Endothelial cell (in vitro differentiated cells): ENCODE measurements at regions not wholly inside any gene's neighbourhood (a gene's known extent, or its start where the extent isn't known, plus 50 kb on each side); places are given as distances from the start of the nearest gene placed in this dataset.

ENCODE experiments used
- DNase-seq: peaks from one replicate; pipeline ENCODE4 v3.0.0; 2021; ENCODE audit warnings: low spot score
- H3K27ac Mint-ChIP-seq: one replicate; pipeline ENCODE4 v1.8.0; 2021; ENCODE audit warnings: mixed read lengths, inconsistent platforms; ENCODE audit not compliant: unreplicated experiment
- H3K27me3 Mint-ChIP-seq: one replicate; pipeline ENCODE4 v1.8.0; 2021; ENCODE audit warnings: mild to moderate bottlenecking, moderate library complexity, mixed read lengths, inconsistent platforms; ENCODE audit not compliant: unreplicated experiment
- H3K36me3 Mint-ChIP-seq: one replicate; pipeline ENCODE4 v1.8.0; 2021; ENCODE audit warnings: mild to moderate bottlenecking, low read depth, mixed read lengths, inconsistent platforms; ENCODE audit not compliant: unreplicated experiment
- H3K4me1 Mint-ChIP-seq: one replicate; pipeline ENCODE4 v1.8.0; 2021; ENCODE audit warnings: mild to moderate bottlenecking, mixed read lengths, inconsistent platforms; ENCODE audit not compliant: unreplicated experiment
- H3K4me3 Mint-ChIP-seq: one replicate; pipeline ENCODE4 v1.8.0; 2021; ENCODE audit warnings: mild to moderate bottlenecking, mixed read lengths, inconsistent platforms; ENCODE audit not compliant: unreplicated experiment
- H3K9me3 Mint-ChIP-seq: one replicate; pipeline ENCODE4 v1.8.0; 2021; ENCODE audit warnings: mixed read lengths, inconsistent platforms; ENCODE audit not compliant: unreplicated experiment
- CTCF ChIP-seq: fragments of 200-600 bp; sonication (generic); IDR thresholded peaks from one replicate; pipeline ENCODE4 v1.5.0; 2021; ENCODE audit warnings: antibody characterized with exemption; ENCODE audit not compliant: unreplicated experiment

- DNase-seq: no peak
- no peak for TF ChIP-seq CTCF
These were observed 84.7 kb downstream of the RBBP6 start for GRCh38 chr16:24624102-24624501.

GRCh38 chr16:24626256-24626655 is 86.9 kb downstream of the RBBP6 start:
- Mint-ChIP-seq H3K36me3 (peaks cover 3% of the 10 kb centered on the region), H3K4me3 (no peak overlapping the region), H3K27ac (no peak overlapping the region), H3K27me3 (no peaks in the 10 kb centered on the region), H3K9me3 (peaks cover 7% of the 10 kb centered on the region), H3K4me1 (no peaks in the 10 kb centered on the region)
- DNase-seq: no peak
- TF ChIP-seq CTCF: no peak

More at GRCh38 chr16:24624102-24624501, 84.7 kb downstream of the RBBP6 start:
- Mint-ChIP-seq H3K36me3 (no peaks in the 10 kb centered on the region), H3K9me3 (no peaks in the 10 kb centered on the region), H3K27me3 (no peaks in the 10 kb centered on the region), H3K4me3 (no peak overlapping the region), H3K4me1 (no peaks in the 10 kb centered on the region), H3K27ac (no peak overlapping the region)

GRCh38 chr16:24634919-24635318 is 94.5 kb upstream of the TNRC6A start:
- no peak for TF ChIP-seq CTCF
- H3K4me3 Mint-ChIP-seq: no peak overlapping the region

GRCh38 chr16:24635900-24636610 is 93.4 kb upstream of the TNRC6A start:
- no peak for TF ChIP-seq CTCF
- no peak overlapping the region for H3K4me3 Mint-ChIP-seq
- H3K4me1 Mint-ChIP-seq: no peaks in the 10 kb centered on the region
- peaks cover 2% of the 10 kb centered on the region for H3K36me3 Mint-ChIP-seq
- no peak for DNase-seq
- no peaks in the 10 kb centered on the region for H3K27me3 Mint-ChIP-seq
- H3K27ac Mint-ChIP-seq: no peak overlapping the region
- H3K9me3 Mint-ChIP-seq: peaks cover 3% of the 10 kb centered on the region

More at GRCh38 chr16:24634919-24635318, 94.5 kb upstream of the TNRC6A start:
- Mint-ChIP-seq H3K36me3 (peaks cover 3% of the 10 kb centered on the region), H3K27me3 (no peaks in the 10 kb centered on the region), H3K4me1 (no peaks in the 10 kb centered on the region), H3K27ac (no peak overlapping the region), H3K9me3 (peaks cover 8% of the 10 kb centered on the region)
- no peak for DNase-seq

- no peak overlapping the region for H3K27ac Mint-ChIP-seq
- peaks cover 5% of the 10 kb centered on the region for H3K27me3 Mint-ChIP-seq
- no peak overlapping the region for H3K4me3 Mint-ChIP-seq
- TF ChIP-seq CTCF: no peak
- H3K4me1 Mint-ChIP-seq: peaks cover 12% of the 10 kb centered on the region
- H3K9me3 Mint-ChIP-seq: no peaks in the 10 kb centered on the region
- no peaks in the 10 kb centered on the region for H3K36me3 Mint-ChIP-seq
- DNase-seq: no peak
These were observed 89.7 kb upstream of the TNRC6A start for GRCh38 chr16:24639769-24640168.
